ENCODE measurements at regions not wholly inside any gene's neighbourhood (a gene's known extent, or its start where the extent isn't known, plus 50 kb on each side); places are given as distances from the start of the nearest gene placed in this dataset.

GRCh38 chr4:107548211-107548905 is 171.7 kb downstream of the PAPSS1 start:
- TF ChIP-seq CTCF (IDR thresholded peaks at IDR 0.05 in 4 of 5, conservative IDR thresholded peaks at IDR 0.05 in 1 of 5): no peak
- no peak for TF ChIP-seq POLR2A (IDR thresholded peaks at IDR 0.05)

Data from gastrocnemius medialis (tissue), 4 donors.